ENCODE measurements at regions not wholly inside any gene's neighbourhood (a gene's known extent, or its start where the extent isn't known, plus 50 kb on each side); places are given as distances from the start of the nearest gene placed in this dataset.
A peak's percentile ranks its signal among the peaks of the same experiment; 100 is the strongest.

GRCh38 chr1:55506740-55507577 is 291.8 kb upstream of the USP24 start:
- Histone ChIP-seq H3K9ac (no peak overlapping the region), H3K4me2 (ENCODE audit: unreplicated experiment) (peak overlapping the region; percentile 17), H3K9me3 (ENCODE audit: low read depth) (no peaks in the 10 kb centered on the region), H3K79me2 (ENCODE audit: insufficient read depth) (no peaks in the 10 kb centered on the region), H4K20me1 (ENCODE audit: insufficient read depth) (no peaks in the 10 kb centered on the region), H3K4me1 (ENCODE audit: insufficient read depth) (peaks cover 24% of the 10 kb centered on the region), H3K9me2 (ENCODE audit: insufficient read depth) (no peaks in the 10 kb centered on the region), H3K27ac (no peak overlapping the region), H3K36me3 (ENCODE audit: low read depth) (no peaks in the 10 kb centered on the region), H3F3A (ENCODE audit: insufficient read depth) (no peaks in the 10 kb centered on the region), H2AFZ (no peak overlapping the region), H3K4me3 (no peak overlapping the region), H3K27me3 (replicated peaks; ENCODE audit: insufficient read depth) (no peaks in the 10 kb centered on the region)
- DNase-seq: peak; percentile 69
- in situ Hi-C loops (cut with MboI): no loop called here
- no peak for TF ChIP-seq EZH2phosphoT487 (IDR thresholded peaks at IDR 0.05; ENCODE audit: insufficient read depth, low read depth)
- no peak for TF ChIP-seq EZH2 (IDR thresholded peaks at IDR 0.05; ENCODE audit: insufficient read depth, poor library complexity, severe bottlenecking)
- 51 to 54% methylated on average over 6 of the region's 6 CpGs for WGBS, 2 experiments (ENCODE audit: low coverage in 1 of 2, low lambda C conversion rate in 2 of 2, missing lambda C conversion rate in 2 of 2)

- Histone ChIP-seq H3K27me3 (replicated peaks; ENCODE audit: insufficient read depth) (no peaks in the 10 kb centered on the region), H3K36me3 (ENCODE audit: low read depth) (no peaks in the 10 kb centered on the region), H3K4me3 (no peak overlapping the region), H3K9ac (no peak overlapping the region), H2AFZ (no peak overlapping the region), H4K20me1 (ENCODE audit: insufficient read depth) (no peaks in the 10 kb centered on the region), H3K79me2 (ENCODE audit: insufficient read depth) (no peaks in the 10 kb centered on the region), H3K9me2 (ENCODE audit: insufficient read depth) (no peaks in the 10 kb centered on the region), H3F3A (ENCODE audit: insufficient read depth) (no peaks in the 10 kb centered on the region), H3K9me3 (ENCODE audit: low read depth) (no peaks in the 10 kb centered on the region), H3K27ac (no peak overlapping the region), H3K4me2 (ENCODE audit: unreplicated experiment) (no peak overlapping the region), H3K4me1 (ENCODE audit: insufficient read depth) (peaks cover 24% of the 10 kb centered on the region)
- TF ChIP-seq EZH2 (IDR thresholded peaks at IDR 0.05; ENCODE audit: insufficient read depth, poor library complexity, severe bottlenecking) (no peak), EZH2phosphoT487 (IDR thresholded peaks at IDR 0.05; ENCODE audit: insufficient read depth, low read depth) (no peak)
- no peak for DNase-seq
- in situ Hi-C loops (cut with MboI): no loop called here
These were observed 290.2 kb upstream of the USP24 start for GRCh38 chr1:55505326-55505725.

DNA sequence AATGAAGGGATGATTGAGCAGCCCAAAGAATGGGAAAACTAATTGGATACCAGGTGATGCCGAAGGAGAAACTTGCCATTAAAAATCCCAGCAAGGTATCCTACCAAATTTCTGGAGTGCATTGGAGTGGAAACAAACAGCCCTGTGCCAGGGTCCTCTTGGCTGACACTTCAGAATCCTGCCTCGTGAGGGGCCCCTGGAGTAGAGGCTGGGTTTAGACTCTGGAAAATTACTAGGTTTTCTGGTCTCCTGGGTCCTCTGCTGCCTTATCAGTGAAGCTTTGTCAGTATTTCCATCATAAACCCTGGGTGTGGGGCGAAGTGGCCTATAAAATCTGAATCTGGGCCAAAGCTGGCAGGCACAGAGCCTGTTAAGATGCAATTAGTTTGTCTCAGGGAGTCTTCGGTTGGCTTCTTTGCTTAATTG is 289.2 kb upstream of the USP24 start:
- Histone ChIP-seq H3K36me3 (ENCODE audit: low read depth) (no peaks in the 10 kb centered on the region), H3F3A (ENCODE audit: insufficient read depth) (no peaks in the 10 kb centered on the region), H3K27me3 (replicated peaks; ENCODE audit: insufficient read depth) (no peaks in the 10 kb centered on the region), H3K9me2 (ENCODE audit: insufficient read depth) (no peaks in the 10 kb centered on the region), H3K9ac (no peak overlapping the region), H2AFZ (no peak overlapping the region), H3K27ac (no peak overlapping the region), H3K4me3 (no peak overlapping the region), H3K4me1 (ENCODE audit: insufficient read depth) (peaks cover 24% of the 10 kb centered on the region), H3K9me3 (ENCODE audit: low read depth) (no peaks in the 10 kb centered on the region), H3K4me2 (ENCODE audit: unreplicated experiment) (no peak overlapping the region), H3K79me2 (ENCODE audit: insufficient read depth) (no peaks in the 10 kb centered on the region), H4K20me1 (ENCODE audit: insufficient read depth) (no peaks in the 10 kb centered on the region)
- in situ Hi-C loops (cut with MboI): no loop called here
- 67 to 69% methylated on average over 4 of the region's 4 CpGs for WGBS, 2 experiments (ENCODE audit: low coverage in 1 of 2, low lambda C conversion rate in 2 of 2, missing lambda C conversion rate in 2 of 2)
- no peak for TF ChIP-seq EZH2phosphoT487 (IDR thresholded peaks at IDR 0.05; ENCODE audit: insufficient read depth, low read depth)
- TF ChIP-seq EZH2 (IDR thresholded peaks at IDR 0.05; ENCODE audit: insufficient read depth, poor library complexity, severe bottlenecking): no peak
- no peak for DNase-seq

- Histone ChIP-seq H3K36me3 (ENCODE audit: low read depth) (no peaks in the 10 kb centered on the region), H4K20me1 (ENCODE audit: insufficient read depth) (no peaks in the 10 kb centered on the region), H3K9me3 (ENCODE audit: low read depth) (no peaks in the 10 kb centered on the region), H3K27ac (no peak overlapping the region), H3K79me2 (ENCODE audit: insufficient read depth) (no peaks in the 10 kb centered on the region), H3K4me1 (ENCODE audit: insufficient read depth) (peaks cover 24% of the 10 kb centered on the region), H3K9me2 (ENCODE audit: insufficient read depth) (no peaks in the 10 kb centered on the region), H3K9ac (no peak overlapping the region), H3K27me3 (replicated peaks; ENCODE audit: insufficient read depth) (no peaks in the 10 kb centered on the region), H3K4me3 (no peak overlapping the region), H3F3A (ENCODE audit: insufficient read depth) (no peaks in the 10 kb centered on the region), H2AFZ (peak overlapping the region; percentile 53), H3K4me2 (ENCODE audit: unreplicated experiment) (peak overlapping the region; percentile 24)
- 9 to 10% methylated on average over 2 of the region's 2 CpGs for WGBS, 2 experiments (ENCODE audit: low coverage in 1 of 2, low lambda C conversion rate in 2 of 2, missing lambda C conversion rate in 2 of 2)
- DNase-seq: peak; percentile 31
- in situ Hi-C loops (cut with MboI): no loop called here
- TF ChIP-seq EZH2 (IDR thresholded peaks at IDR 0.05; ENCODE audit: insufficient read depth, poor library complexity, severe bottlenecking) (no peak), EZH2phosphoT487 (IDR thresholded peaks at IDR 0.05; ENCODE audit: insufficient read depth, low read depth) (no peak)
These were observed 288.6 kb upstream of the USP24 start for GRCh38 chr1:55503663-55504305.
